Fibroblast of lung (primary cell): ENCODE measurements at regions not wholly inside any gene's neighbourhood (a gene's known extent, or its start where the extent isn't known, plus 50 kb on each side); places are given as distances from the start of the nearest gene placed in this dataset.

Experiments
- DNase-seq, 2 donors: peaks; one replicate each; pipeline versions ENCODE4 v3.0.0 to v3.0.0-alpha.2; 2010; ENCODE audit warnings: low read depth in 2 of 2
- H2AFZ ChIP-seq: 2 replicates; pipeline ENCODE4 v1.5.1; 2012; ENCODE audit warnings: low read length, control low read depth, inconsistent platforms
- H3K27ac ChIP-seq: 2 replicates; pipeline ENCODE4 v1.5.1; 2011; ENCODE audit warnings: low read length, control low read depth; ENCODE audit not compliant: insufficient read depth
- H3K27me3 ChIP-seq: 2 replicates; pipeline ENCODE4 v1.5.1; 2011; ENCODE audit warnings: mild to moderate bottlenecking, low read length; ENCODE audit not compliant: control insufficient read depth, insufficient read depth
- H3K36me3 ChIP-seq: 2 replicates; pipeline ENCODE4 v1.5.1; 2011; ENCODE audit warnings: low read length; ENCODE audit not compliant: control insufficient read depth, insufficient read depth
- H3K4me1 ChIP-seq: 2 replicates; pipeline ENCODE4 v1.5.1; 2011; ENCODE audit warnings: low read length; ENCODE audit not compliant: control insufficient read depth, insufficient read depth; ENCODE audit errors: extremely low read depth
- H3K4me2 ChIP-seq: 2 replicates; pipeline ENCODE4 v1.5.1; 2011; ENCODE audit warnings: low read length, control low read depth; ENCODE audit not compliant: insufficient read depth; ENCODE audit errors: extremely low read depth
- H3K4me3 ChIP-seq, 4 experiments: fragments of 200-600 bp in 1 of 4; sonication (generic) in 1 of 4; replicated peaks in 1 of 4; 2 replicates each; pipeline ENCODE4 v1.5.1; 2011 to 2016; ENCODE audit warnings: low read length in 4 of 4, low read depth in 3 of 4, mild to moderate bottlenecking in 3 of 4, control low read depth in 2 of 4, inconsistent platforms in 1 of 4, mixed read lengths in 1 of 4; ENCODE audit not compliant: insufficient read depth in 1 of 4; ENCODE audit errors: control extremely low read depth in 1 of 4
- H3K79me2 ChIP-seq: 2 replicates; pipeline ENCODE4 v1.5.1; 2012; ENCODE audit warnings: mild to moderate bottlenecking, low read length, inconsistent platforms; ENCODE audit not compliant: control insufficient read depth, insufficient read depth
- H3K9ac ChIP-seq: 2 replicates; pipeline ENCODE4 v1.5.1; 2011; ENCODE audit warnings: mild to moderate bottlenecking, low read length, control low read depth; ENCODE audit not compliant: insufficient read depth
- H3K9me3 ChIP-seq: 2 replicates; pipeline ENCODE4 v1.5.1; 2012; ENCODE audit warnings: low read depth, low read length; ENCODE audit not compliant: control insufficient read depth, insufficient read depth
- H4K20me1 ChIP-seq: 2 replicates; pipeline ENCODE4 v1.5.1; 2011; ENCODE audit warnings: low read length; ENCODE audit not compliant: control insufficient read depth, insufficient read depth; ENCODE audit errors: extremely low read depth
- EZH2 ChIP-seq: IDR thresholded peaks from 2 replicates; pipeline ENCODE4 v1.5.1; 2012; ENCODE audit warnings: low read length, control low read depth, mild to moderate bottlenecking; ENCODE audit errors: missing control alignments
- TF ChIP-seq, protein P1 (sequence below), 2 donors: IDR thresholded peaks in 1 of 2; conservative IDR thresholded peaks in 1 of 2; 1 replicate in 1 of 2; 2 replicates in 1 of 2; pipeline ENCODE4 v1.5.1; 2011 to 2012; ENCODE audit warnings: low read length in 2 of 2, control low read depth in 1 of 2, inconsistent platforms in 1 of 2, low read depth in 1 of 2, mild to moderate bottlenecking in 1 of 2

DNA sequence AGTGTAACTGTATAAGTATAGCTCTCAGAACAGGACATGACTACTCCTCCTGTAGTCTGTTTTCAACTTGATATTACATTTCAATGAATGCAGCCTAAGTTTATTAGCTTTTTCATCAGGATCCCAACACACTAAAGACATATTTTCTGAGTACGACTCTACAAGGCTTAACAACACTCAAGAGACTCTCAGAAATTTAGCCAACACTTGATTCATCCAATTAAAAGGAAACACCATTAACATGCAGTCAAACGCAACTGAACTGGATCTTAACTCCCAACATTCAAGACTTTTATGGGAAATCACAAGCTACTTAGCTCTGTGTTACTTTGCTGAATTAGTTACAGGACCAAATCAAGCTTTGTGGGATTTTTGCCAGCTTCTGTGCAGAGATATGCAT lies 65.2 kb upstream of the SGIP1 start:
- TF ChIP-seq EZH2, result no peak
- TF ChIP-seq, protein P1, sequence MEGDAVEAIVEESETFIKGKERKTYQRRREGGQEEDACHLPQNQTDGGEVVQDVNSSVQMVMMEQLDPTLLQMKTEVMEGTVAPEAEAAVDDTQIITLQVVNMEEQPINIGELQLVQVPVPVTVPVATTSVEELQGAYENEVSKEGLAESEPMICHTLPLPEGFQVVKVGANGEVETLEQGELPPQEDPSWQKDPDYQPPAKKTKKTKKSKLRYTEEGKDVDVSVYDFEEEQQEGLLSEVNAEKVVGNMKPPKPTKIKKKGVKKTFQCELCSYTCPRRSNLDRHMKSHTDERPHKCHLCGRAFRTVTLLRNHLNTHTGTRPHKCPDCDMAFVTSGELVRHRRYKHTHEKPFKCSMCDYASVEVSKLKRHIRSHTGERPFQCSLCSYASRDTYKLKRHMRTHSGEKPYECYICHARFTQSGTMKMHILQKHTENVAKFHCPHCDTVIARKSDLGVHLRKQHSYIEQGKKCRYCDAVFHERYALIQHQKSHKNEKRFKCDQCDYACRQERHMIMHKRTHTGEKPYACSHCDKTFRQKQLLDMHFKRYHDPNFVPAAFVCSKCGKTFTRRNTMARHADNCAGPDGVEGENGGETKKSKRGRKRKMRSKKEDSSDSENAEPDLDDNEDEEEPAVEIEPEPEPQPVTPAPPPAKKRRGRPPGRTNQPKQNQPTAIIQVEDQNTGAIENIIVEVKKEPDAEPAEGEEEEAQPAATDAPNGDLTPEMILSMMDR (conservative IDR thresholded peaks at IDR 0.05 in 1 of 2, IDR thresholded peaks at IDR 0.05 in 1 of 2; ENCODE audit: low read depth in 1 of 2, low read length in 2 of 2), result no peak

DNA sequence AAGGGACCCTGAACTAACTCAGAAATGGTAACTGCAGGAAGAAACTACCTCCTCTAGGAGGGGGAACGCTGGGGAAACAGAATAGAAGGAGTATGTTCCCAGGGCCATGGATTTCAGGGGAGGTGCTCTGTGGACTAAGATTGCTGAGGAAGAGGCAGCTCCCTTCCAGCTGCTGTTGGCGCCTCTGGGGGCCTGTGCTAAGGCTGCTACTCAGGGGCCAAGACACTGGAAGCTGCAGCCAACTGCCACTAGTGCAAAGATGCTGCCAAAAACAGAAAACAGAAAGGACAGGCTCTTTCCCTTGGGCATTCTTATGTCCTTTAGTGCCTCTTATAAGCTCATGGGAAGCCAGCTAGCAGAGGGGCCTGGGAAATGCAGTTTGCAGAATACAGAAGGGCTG lies 58.0 kb upstream of the SGIP1 start:
- Histone ChIP-seq H3K4me1 (no peaks in the 10 kb centered on the region), H3K9me3 (no peaks in the 10 kb centered on the region), H2AFZ (no peak overlapping the region), H3K4me2 (no peak overlapping the region), H4K20me1 (no peaks in the 10 kb centered on the region), H3K36me3 (no peaks in the 10 kb centered on the region), H3K9ac (no peak overlapping the region), H3K4me3 (no peak overlapping the region), H3K27ac (no peak overlapping the region), H3K79me2 (no peaks in the 10 kb centered on the region), H3K27me3 (no peaks in the 10 kb centered on the region)
- DNase-seq, result no peak
- no peak for TF ChIP-seq EZH2
- TF ChIP-seq, protein P1 (conservative IDR thresholded peaks at IDR 0.05 in 1 of 2, IDR thresholded peaks at IDR 0.05 in 1 of 2; ENCODE audit: low read depth in 1 of 2, low read length in 2 of 2), result no peak

More for the DNA sequence above, 65.2 kb upstream of the SGIP1 start:
- Histone ChIP-seq H3K4me2 (no peak overlapping the region), H3K4me1 (peaks cover 17% of the 10 kb centered on the region), H3K79me2 (no peaks in the 10 kb centered on the region), H3K36me3 (no peaks in the 10 kb centered on the region), H3K27me3 (no peaks in the 10 kb centered on the region), H3K9me3 (no peaks in the 10 kb centered on the region), H3K27ac (no peak overlapping the region), H3K9ac (no peak overlapping the region), H3K4me3 (no peak overlapping the region), H4K20me1 (no peaks in the 10 kb centered on the region), H2AFZ (no peak overlapping the region)
- DNase-seq, result no peak

DNA sequence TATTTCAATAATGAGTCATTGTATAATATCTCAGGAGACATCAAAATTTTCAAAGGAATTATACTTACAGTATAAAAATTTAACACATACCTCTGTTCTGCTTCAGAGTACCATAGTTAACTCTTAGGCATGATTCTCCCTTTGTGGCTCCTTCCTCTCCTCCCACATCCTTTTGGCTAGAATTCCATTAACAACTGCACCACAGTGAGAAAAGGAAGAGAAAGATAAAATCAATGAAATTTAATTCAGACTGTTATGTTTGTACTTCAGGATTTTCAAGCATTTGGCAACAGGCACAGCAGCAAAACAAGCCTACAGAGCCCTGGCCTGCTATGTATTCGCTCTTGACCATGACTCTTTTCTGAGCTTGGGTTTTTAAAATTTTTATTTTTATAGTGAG lies 57.2 kb upstream of the SGIP1 start:
- Histone ChIP-seq H2AFZ (no peak overlapping the region), H3K9ac (no peak overlapping the region), H3K9me3 (no peaks in the 10 kb centered on the region), H3K27ac (no peak overlapping the region), H4K20me1 (no peaks in the 10 kb centered on the region), H3K79me2 (no peaks in the 10 kb centered on the region), H3K4me3 (no peak overlapping the region), H3K4me1 (no peaks in the 10 kb centered on the region), H3K36me3 (no peaks in the 10 kb centered on the region), H3K27me3 (no peaks in the 10 kb centered on the region), H3K4me2 (no peak overlapping the region)
- TF ChIP-seq EZH2, result no peak
- TF ChIP-seq, protein P1 (conservative IDR thresholded peaks at IDR 0.05 in 1 of 2, IDR thresholded peaks at IDR 0.05 in 1 of 2; ENCODE audit: low read depth in 1 of 2, low read length in 2 of 2), result no peak
- DNase-seq, result peak in 1 of 2 donors; percentile 83
